Femur (tissue), 1 donor: ENCODE measurements at regions not wholly inside any gene's neighbourhood (a gene's known extent, or its start where the extent isn't known, plus 50 kb on each side); places are given as distances from the start of the nearest gene placed in this dataset.

Source experiments
- DNase-seq: peaks from one replicate; pipeline ENCODE4 v3.0.0-alpha.2; 2017

DNA sequence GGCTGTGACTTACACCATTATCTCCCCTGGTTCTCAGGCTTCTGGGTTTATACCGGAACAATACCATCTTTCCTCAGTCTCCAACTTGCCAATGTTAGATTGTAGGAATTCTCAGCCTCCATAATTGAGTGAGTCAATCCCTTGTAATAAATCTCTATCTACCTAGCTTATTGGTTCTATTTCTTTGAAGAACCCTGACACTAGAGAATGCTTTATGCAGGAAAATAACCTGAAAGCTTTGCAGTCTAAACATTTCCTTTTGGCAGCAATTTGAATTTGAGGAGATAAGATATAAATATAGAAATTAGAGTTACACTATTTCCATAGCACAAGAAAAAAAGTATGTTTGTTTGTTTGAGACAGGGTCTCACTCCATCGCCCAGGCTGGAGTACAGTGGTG is 278.1 kb upstream of the CDH18 start:
- DNase-seq, result no peak

DNA sequence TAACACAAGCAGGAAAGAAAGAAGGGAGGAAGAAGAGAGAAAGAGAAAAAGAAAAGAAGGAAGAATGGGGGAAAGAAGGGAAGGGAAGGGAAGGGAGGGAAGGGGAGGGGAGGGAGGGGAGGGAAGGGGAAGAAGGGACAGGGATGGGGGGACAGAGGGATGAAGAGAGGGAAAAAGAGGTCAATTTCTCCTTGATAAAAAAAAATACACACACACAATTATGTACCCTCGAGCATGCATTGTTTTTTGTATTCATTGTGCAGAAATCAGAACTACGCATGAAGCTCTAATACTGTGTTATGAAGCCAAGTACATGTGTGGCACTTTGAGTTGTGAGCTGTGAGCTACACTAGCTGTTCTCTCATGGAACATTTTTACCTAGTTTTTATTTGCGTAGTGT is 274.9 kb upstream of the CDH18 start:
- DNase-seq, result no peak

DNA sequence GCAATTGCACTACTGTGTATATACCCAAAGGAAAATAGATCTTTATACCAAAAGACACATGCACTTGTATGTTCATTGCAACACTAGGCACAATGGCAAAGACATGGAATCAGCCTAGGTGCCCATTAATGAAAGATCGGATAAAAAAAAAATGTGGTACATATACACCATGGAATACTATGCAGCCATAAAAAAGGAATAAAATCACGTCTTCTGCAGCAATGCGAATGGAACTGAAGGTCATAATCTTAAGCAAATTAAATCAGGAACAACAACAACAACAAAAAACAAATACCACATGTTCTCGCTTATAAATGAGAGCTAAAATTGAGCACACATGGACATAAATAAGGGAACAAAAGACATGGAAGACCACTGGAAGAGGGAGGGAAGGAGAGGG is 266.7 kb upstream of the CDH18 start:
- no peak for DNase-seq

DNA sequence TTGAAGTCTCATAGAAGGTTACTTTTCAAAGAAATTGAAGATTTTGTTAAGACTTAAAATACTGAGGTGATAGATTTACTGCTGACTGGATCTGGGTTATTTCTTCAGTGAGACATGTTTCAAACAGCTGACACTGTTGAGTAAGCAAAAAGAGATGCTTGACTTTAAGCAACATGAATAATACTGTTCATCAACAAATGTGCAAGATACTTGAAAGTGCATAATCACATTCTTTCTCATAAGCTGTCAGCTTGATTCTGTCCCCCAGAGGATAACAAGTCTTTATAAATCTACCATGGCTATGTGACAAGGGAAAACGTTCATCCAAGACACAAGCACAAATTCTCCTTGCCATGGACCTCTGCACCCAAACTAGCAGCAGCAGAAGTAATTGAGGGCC is 260.1 kb upstream of the CDH18 start:
- no peak for DNase-seq

DNA sequence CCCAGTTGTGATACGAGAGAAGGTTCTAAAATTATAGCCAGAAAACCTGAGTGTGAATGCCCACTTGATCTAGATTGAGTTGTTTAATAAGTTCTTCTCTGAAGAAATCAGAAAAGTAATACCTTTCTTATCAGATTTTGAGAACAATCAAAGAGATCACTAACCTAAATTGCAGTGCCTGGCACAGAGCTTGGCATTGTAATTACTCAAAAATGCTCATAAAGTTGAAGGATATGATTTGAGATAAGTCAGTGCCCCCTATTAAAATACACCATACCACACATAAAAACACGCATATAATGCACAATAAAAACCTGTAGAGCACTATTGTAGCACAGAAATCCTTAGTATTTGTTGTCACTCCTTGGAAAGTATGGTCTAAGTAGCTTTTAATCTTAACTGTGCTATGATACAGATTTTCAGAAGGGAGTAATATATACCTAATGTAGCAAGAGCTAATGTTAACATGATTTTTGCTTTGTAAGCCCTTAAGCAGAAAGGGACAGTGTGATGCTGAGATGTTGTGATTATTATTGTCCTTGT is 257.5 kb upstream of the CDH18 start:
- no peak for DNase-seq

DNA sequence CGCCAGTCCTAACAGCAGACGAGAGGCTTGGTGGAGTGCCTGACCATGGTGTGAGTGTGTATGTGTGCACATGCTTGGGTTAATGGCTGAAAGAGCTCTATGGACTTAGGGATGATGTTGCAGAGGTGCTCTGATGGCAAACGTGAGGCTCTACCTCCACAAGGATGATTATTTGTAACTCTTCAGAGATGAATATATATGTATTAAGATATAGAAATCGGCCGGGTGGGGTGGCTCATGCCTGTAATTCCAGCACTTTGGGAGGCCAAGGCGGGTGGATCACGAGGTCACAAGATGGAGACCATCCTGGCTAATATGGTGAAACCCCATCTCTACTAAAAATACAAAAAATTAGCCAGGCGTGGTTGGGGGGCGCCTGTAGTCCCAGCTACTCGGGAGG is 253.4 kb upstream of the CDH18 start:
- DNase-seq, result no peak

DNA sequence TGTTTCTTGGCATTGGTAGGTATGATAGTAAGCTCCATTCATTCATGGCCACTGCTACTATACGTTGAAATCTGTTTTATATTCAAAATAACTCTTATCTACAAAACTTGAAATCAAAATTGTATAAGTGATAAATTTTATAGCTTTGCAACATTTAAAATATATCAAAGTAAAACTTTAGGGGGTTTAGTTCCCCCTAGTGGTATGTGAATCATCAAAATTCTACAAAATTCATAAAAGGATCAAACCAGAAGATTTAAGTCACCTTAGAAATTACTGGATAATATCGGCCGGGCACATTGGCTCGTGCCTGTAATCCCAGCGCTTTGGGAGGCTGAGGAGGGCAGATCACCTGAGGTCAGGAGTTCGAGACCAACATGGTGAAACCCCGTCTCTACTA is 243.0 kb upstream of the CDH18 start:
- no peak for DNase-seq

DNA sequence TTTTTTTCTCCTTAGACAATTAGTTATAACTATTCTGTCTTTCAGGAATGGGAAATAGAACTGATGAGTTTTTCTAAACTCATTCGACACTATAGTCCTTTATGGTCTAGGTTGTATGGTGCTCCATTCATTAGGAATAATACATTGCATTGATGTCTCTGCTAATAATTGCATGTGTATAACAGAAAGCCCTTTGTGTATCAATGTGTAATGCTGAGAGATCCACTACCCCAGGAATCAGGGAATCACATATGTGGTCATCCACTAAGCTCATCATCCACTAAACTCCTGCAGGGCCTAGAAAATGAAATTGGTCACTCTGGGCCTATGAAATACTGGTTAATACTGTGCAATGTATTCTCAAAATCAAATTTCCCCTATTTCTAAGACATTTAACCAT is 242.0 kb upstream of the CDH18 start:
- no peak for DNase-seq

DNA sequence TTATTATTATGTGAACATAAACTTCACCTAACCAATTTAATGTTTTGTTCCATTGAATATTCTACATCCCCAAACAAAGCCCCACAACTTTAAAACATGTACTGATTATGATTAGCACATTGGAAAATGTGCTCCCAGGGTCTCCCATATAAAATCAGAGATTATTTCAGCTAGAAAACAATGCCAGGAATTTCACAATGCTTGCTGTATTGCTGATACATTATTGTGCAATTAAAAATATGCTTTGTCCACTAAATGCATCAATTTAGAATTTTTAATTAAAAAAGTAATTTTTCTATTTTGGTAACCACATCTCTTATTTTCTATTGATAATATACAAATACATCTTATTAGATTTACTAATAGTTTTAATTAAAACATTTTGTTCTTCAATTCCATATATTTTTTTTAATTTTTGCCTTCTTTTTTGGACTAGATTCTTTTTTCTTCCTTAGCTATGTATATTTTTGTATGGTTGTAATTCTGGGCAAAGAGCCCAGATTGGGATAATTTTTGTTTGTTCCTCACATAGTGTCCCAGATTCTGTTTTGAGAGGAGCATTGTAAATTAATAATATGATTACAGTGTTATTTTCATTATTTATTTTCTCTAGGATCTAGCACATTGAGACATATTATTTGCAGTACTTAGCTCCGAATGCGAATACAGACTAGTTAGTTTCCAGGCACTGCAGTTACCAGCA is 241.5 kb upstream of the CDH18 start:
- no peak for DNase-seq

DNA sequence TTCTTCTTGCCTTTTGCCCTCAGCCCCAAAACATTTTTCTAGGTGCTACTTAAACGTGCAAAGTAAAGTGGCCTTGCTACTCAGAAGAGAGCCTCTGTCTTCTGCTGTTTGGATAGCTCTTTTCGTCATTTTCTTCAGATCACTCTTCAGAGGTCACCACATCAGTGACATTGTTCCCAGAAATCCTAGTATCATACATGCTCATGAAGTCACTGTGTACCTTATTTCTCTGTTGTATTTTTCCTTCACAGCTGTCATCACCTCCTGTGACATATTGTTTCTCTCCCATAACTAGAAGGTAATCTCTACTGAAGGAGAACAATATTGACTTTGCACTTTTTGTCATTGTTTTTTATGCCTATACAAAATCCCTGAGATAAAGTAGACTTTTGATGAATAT is 237.0 kb upstream of the CDH18 start:
- DNase-seq, result no peak

DNA sequence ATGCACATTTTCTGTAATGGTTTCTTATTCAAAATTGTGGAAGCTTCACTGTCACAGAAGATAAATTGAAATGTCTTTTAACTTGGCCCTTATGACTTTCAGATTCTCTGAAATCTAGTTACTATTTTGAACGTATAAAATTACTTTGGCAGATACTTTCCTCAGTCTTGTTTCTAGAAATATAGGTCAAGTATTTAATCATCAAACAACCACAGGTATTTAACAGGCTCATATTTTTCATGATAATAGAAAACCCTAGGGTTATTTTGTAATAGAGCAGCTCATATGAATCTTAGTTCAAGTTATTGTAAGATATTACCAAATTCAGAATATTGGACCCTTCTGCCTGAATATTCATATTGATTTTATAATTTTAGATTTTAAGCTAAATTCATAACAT is 236.0 kb upstream of the CDH18 start:
- no peak for DNase-seq

DNA sequence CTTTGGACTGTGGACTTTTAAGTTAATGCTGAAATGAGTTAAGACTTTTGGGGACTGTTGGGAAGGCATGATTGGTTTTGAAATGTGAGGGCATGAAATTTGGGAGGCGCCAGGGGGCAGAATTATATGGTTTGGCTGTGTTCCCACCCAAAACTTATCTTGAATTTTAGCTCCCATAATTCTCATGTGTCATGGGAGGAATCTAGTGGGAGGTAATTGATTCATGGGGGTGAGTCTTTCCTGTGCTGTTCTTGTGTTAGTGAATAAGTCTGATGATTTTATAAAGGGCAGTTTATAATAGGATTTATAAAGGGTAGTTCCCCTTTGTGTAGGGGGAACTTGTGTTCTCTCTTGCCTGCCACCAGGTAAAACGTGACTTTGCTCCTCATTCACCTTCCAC is 235.5 kb upstream of the CDH18 start:
- DNase-seq, result no peak

DNA sequence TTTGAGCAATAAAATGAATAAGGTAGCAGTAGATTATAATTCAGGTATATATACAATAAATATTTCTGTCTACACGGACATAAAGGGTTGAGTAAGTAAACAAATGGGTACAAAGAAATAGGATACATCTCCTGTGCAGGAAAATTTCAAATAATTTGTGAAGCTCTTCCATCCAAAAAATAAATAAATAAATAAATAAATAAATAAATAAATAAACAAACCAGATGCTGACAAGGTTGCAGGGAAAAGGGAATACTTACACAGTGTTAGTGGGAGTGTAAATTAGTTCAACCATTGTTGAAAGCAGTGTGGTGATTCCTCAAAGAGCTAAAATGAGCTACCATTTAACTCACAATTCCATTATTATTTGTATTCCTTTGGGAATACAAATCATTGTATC is 227.3 kb upstream of the CDH18 start:
- DNase-seq, result no peak

DNA sequence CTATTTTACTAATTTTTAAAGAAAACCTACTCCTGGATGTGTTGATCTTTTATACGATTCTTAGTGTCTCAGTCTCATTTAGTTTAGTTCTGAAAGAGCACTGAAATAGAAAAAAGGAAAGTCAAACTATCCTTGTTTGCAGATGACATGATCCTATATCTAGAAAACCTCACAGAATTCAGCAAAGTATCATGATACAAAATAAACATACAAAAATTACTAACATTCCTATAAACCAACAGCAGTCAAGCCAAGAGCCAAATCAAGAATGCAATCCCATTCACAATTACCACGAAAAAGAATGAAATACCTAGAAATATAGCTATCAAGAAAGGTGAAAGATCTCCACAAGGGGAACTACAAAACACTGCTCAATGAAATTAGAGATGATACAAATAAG is 225.8 kb upstream of the CDH18 start:
- no peak for DNase-seq

DNA sequence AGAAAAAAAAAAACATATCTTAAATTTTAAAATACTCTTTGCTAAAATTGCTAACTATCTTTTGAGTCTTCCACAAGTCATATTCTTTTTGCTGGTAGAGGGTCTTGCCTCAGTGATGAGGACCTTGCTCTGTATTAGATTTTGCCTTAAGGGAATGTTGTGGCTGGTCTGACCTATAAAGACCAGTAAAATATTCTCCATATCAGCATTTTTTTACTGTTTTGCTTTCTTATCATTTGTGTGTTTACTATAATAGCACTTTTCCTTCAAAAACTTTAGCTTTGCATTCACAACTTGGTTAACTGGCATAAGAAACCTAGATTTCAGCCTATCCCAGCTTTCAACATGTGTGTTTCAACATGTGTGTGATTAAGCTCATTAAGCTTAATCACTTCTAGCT is 224.7 kb upstream of the CDH18 start:
- DNase-seq, result no peak

DNA sequence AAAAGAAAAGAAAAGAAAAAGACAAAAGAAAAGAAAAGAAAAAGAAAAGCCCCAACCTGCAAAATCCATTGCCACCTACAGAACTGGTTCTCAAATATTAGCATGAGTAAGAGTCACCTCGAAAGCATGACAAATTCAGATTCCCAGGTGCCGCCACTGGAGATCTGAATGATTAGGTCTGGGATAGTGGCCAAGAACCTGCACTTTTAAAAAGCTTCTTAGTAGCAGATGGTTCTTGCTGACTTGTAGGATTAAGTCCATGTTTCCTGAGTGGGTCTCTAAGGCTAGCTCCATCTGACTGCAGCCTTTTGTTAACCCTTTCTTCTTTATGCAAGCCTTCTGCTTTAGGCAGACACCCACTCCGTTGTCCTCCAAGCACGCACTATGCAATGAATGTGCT is 178.5 kb upstream of the CDH18 start:
- no peak for DNase-seq

DNA sequence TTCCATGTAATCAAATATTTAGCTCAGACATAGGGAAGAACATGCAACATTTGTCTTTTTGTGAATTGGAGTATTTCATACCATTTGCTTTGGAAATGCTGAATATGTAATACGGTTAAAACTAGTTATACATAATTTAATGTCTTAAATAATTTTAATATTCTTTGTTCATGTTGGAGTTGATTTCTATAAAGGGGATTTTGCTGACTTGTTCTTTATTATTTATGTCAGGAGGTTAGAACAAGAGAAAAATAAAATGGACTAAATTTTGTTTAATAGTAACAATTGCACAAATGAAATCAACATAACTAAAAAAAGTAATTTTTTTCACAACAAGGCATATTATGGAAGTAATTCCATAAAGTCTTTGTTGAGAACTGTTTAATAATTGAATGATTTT is 170.0 kb upstream of the CDH18 start:
- no peak for DNase-seq

DNA sequence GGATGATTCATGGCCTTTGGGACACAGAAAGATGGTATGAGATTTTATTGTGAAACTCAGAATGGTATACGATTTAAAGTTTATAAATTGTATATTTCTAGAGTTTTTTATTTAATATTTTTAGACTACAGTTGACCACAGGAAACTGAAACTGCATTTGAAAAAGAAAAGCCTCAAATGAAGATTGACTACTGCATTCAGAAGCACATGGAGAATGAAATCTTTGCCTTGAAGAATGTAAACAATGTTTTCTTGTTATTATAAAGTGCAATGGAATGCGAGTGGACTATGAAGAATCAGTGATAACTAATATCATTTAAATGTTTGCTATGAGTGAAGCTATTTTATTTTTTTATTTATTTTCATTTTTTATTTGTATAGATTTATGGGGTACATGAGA is 169.1 kb upstream of the CDH18 start:
- no peak for DNase-seq

DNA sequence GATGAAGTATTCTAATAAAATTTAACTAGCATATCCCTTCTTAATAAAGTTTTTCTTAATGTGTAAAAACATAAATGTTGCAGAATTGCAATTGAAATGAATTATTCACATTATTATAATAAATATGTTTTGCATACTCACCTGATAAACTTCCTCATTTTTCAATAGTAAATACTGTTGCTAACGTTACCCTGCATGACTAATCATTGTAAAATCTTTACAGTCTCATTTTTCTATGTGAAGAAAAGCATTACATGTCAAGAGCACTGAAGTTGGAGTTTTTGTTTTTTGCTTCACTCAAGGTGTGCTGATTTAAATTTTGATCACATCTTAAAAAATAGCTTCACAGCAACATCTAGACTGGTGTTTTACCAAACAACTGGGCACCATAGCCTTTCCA is 157.2 kb upstream of the CDH18 start:
- DNase-seq, result no peak

DNA sequence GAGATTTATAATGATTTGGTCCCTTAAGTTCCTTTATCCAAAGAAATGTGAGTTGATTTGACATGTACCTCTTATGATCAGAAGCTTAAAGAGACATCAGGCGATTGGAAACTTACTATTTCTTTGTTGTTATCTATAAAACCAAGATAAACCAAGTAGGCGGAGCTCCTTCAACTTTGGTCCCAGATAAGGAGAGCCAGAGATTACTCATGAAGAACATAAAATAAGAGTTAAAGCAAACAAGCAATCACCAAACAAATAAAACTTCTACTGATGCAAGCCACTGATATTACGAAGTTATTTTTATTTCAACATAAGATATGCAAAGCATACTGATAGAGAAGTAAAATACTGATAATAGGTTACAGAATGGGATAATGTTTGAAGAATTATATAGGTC is 141.5 kb upstream of the CDH18 start:
- no peak for DNase-seq

DNA sequence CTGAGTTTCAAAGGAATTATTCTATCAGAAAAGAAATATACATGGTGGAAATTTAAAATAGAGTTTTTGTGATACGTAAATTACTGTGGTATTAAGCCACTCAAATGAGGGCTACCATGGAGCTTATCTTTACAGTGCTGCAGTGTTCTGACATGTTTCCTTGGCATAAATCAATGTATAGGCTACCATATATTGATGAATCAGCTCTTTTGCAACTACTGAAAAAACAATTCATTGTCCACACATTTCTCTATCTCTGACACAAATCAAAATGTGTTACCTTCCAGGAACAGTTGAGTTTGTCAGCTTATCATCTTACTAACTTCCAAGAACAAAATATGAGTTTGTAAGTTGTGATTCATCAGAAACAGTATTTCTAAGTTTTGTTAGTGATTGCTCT is 140.3 kb upstream of the CDH18 start:
- no peak for DNase-seq

DNA sequence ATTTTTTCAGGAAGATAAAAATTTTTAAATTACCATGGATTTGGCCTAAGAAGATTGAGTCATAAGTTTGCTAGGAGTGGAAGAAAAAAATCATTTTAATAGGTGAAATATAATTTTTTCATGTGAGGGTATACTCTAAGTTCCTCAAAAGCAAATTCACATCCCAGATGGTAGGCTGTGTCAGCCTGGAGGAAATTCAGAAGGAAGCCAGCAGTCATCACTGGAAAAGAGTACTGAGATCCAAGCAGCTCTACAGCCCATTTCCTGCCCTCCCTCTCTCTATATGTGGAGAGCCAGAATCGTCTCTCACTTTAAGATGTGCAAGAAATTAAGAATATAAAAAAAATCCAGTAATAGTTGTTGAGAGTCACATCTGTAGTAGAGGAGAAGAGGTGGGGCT is 126.5 kb upstream of the CDH18 start:
- no peak for DNase-seq

DNA sequence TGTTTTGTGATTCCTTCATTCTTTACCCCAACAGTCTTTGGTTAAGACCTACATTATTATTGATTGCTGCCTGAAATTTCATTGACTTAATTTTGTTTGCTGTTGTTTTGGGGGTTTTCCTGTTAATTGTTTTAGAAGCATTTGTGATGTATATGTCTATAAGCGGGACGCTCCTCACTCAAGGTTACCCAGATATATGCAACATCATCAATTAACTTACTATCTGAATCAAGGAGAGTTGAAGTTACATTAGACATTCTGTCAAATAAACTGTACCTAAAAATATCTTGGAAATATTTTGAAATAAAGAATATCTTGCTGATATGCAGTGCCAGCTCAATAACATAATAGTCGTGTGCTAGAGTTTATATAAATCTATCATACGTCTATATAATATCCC is 125.9 kb upstream of the CDH18 start:
- no peak for DNase-seq

DNA sequence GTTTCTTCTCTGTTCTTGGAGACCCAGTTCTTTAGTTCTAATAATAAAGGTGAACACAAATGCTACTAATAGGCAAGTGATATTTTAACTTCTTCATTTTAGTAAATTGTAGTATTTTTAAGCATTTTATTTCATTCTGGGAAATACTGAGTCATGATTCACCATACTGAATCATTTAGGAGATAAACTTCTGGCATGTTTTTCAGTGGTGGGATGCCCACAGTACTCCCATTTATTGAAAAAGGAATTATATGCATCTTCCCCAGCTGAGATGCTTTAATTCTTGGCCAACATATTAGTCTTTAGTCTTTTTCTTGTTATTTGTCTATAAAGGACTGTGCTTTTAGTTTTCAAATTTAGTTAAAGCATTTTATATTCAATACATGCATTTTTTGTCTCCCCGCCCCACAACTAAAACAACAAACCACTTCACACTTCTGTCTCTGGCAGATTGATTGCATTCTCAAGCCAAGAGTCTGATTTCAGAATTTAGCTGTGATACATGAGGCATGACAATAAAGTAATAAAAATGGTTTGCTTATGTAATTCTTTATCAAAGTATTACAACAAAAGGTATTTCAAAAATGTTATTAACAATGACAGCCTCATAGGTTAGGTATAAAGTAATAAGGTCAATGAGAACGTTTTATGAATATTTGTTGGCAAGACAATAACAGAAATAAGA is 125.2 kb upstream of the CDH18 start:
- no peak for DNase-seq

DNA sequence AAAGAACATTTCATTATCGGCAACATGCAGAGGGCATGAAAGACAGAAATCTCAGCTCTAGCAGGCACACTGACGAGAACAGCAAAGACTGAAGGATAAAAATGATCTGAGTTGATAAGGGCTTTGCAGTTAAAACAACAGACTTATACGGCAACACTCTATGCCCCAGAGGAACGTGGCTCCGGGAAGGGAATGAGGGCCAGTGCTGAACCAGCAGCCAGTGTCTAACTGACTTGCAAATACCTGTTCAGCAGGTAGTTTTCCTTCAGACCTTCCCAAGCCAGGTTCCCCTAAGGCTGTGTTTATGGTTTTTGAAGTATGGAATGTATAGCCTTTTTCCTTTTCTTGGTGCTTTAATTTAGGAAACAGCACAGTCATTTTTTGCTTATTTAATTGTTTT is 121.3 kb upstream of the CDH18 start:
- no peak for DNase-seq
